Duodenal mucosa (tissue), 2 donors: ENCODE measurements at regions not wholly inside any gene's neighbourhood (a gene's known extent, or its start where the extent isn't known, plus 50 kb on each side); places are given as distances from the start of the nearest gene placed in this dataset.

Source experiments
- H3K27ac ChIP-seq: one replicate; pipeline ENCODE4 v1.7.0; 2013; ENCODE audit warnings: low read depth, low read length
- H3K27me3 ChIP-seq, 2 donors: one replicate each; pipeline ENCODE4 v1.7.0; 2013; ENCODE audit warnings: low read length in 2 of 2, control low read depth in 1 of 2; ENCODE audit not compliant: insufficient read depth in 2 of 2, control insufficient read depth in 1 of 2
- H3K36me3 ChIP-seq, 2 donors: one replicate each; pipeline ENCODE4 v1.7.0; 2013; ENCODE audit warnings: low read length in 2 of 2, control low read depth in 1 of 2; ENCODE audit not compliant: insufficient read depth in 2 of 2, control insufficient read depth in 1 of 2
- H3K4me1 ChIP-seq, 2 donors: one replicate each; pipeline ENCODE4 v1.7.0; 2013; ENCODE audit warnings: low read length in 2 of 2, control low read depth in 1 of 2; ENCODE audit not compliant: insufficient read depth in 2 of 2, control insufficient read depth in 1 of 2
- H3K4me3 ChIP-seq, 2 donors: one replicate each; pipeline ENCODE4 v1.7.0; 2013; ENCODE audit warnings: low read length in 2 of 2, low read depth in 1 of 2
- H3K9ac ChIP-seq, 2 donors: one replicate each; pipeline ENCODE4 v1.7.0; 2013; ENCODE audit warnings: low read length in 2 of 2, low read depth in 1 of 2
- H3K9me3 ChIP-seq, 2 donors: one replicate each; pipeline ENCODE4 v1.7.0; 2013; ENCODE audit warnings: low read length in 2 of 2, control low read depth in 1 of 2; ENCODE audit not compliant: control insufficient read depth in 1 of 2

- H3K27ac ChIP-seq: no peak overlapping the region
- peaks cover 0 to 7% of the 10 kb centered on the region in 2 donors for H3K4me1 ChIP-seq
- H3K9me3 ChIP-seq: peaks cover 3 to 4% of the 10 kb centered on the region in 2 donors
- no peak overlapping the region for H3K9ac ChIP-seq
- H3K27me3 ChIP-seq: no peaks in the 10 kb centered on the region
- no peak overlapping the region for H3K4me3 ChIP-seq
- no peaks in the 10 kb centered on the region for H3K36me3 ChIP-seq
Observed at GRCh38 chr9:92176800-92177185, 61.6 kb upstream of the SPTLC1 start.

- Histone ChIP-seq H3K27me3 (no peaks in the 10 kb centered on the region), H3K4me3 (no peak overlapping the region), H3K27ac (no peak overlapping the region), H3K4me1 (peaks cover 0 to 6% of the 10 kb centered on the region in 2 donors), H3K9ac (no peak overlapping the region), H3K36me3 (no peaks in the 10 kb centered on the region), H3K9me3 (peaks cover 0 to 3% of the 10 kb centered on the region in 2 donors)
Observed at GRCh38 chr9:92176068-92176799, 61.0 kb upstream of the SPTLC1 start.

GRCh38 chr9:92175441-92175840 lies 60.2 kb upstream of the SPTLC1 start:
- no peak overlapping the region for H3K4me3 ChIP-seq
- no peaks in the 10 kb centered on the region for H3K36me3 ChIP-seq
- H3K27ac ChIP-seq: no peak overlapping the region
- no peak overlapping the region for H3K9ac ChIP-seq
- H3K27me3 ChIP-seq: no peaks in the 10 kb centered on the region
- H3K9me3 ChIP-seq: peaks cover 0 to 3% of the 10 kb centered on the region in 2 donors
- no peaks in the 10 kb centered on the region for H3K4me1 ChIP-seq

- Histone ChIP-seq H3K27ac (no peak overlapping the region), H3K4me3 (no peak overlapping the region), H3K4me1 (no peaks in the 10 kb centered on the region), H3K27me3 (no peaks in the 10 kb centered on the region), H3K36me3 (no peaks in the 10 kb centered on the region), H3K9me3 (peaks cover 0 to 3% of the 10 kb centered on the region in 2 donors), H3K9ac (no peak overlapping the region)
Observed at GRCh38 chr9:92173318-92173717, 58.1 kb upstream of the SPTLC1 start.

- Histone ChIP-seq H3K9me3 (peaks cover 0 to 3% of the 10 kb centered on the region in 2 donors), H3K27me3 (no peaks in the 10 kb centered on the region), H3K4me3 (no peak overlapping the region), H3K27ac (no peak overlapping the region), H3K4me1 (no peaks in the 10 kb centered on the region), H3K9ac (no peak overlapping the region), H3K36me3 (no peaks in the 10 kb centered on the region)
Observed at GRCh38 chr9:92171822-92172221, 56.6 kb upstream of the SPTLC1 start.

GRCh38 chr9:92171281-92171680 lies 56.1 kb upstream of the SPTLC1 start:
- no peak overlapping the region for H3K4me3 ChIP-seq
- H3K36me3 ChIP-seq: no peaks in the 10 kb centered on the region
- H3K27ac ChIP-seq: no peak overlapping the region
- H3K9ac ChIP-seq: no peak overlapping the region
- H3K27me3 ChIP-seq: no peaks in the 10 kb centered on the region
- H3K9me3 ChIP-seq: peaks cover 0 to 3% of the 10 kb centered on the region in 2 donors
- H3K4me1 ChIP-seq: no peaks in the 10 kb centered on the region

- H3K27me3 ChIP-seq: no peaks in the 10 kb centered on the region
- H3K27ac ChIP-seq: no peak overlapping the region
- no peak overlapping the region for H3K4me3 ChIP-seq
- no peak overlapping the region for H3K9ac ChIP-seq
- H3K36me3 ChIP-seq: no peaks in the 10 kb centered on the region
- H3K4me1 ChIP-seq: no peaks in the 10 kb centered on the region
- peaks cover 0 to 3% of the 10 kb centered on the region in 2 donors for H3K9me3 ChIP-seq
Observed at GRCh38 chr9:92170848-92171247, 55.6 kb upstream of the SPTLC1 start.

- H3K27me3 ChIP-seq: peaks cover 0 to 4% of the 10 kb centered on the region in 2 donors
Observed at GRCh38 chr9:92165484-92165883, 50.3 kb upstream of the SPTLC1 start.

More at GRCh38 chr9:92165484-92165883, 50.3 kb upstream of the SPTLC1 start:
- Histone ChIP-seq H3K4me3 (no peak overlapping the region), H3K9me3 (no peaks in the 10 kb centered on the region), H3K27ac (no peak overlapping the region), H3K9ac (no peak overlapping the region), H3K4me1 (no peaks in the 10 kb centered on the region), H3K36me3 (no peaks in the 10 kb centered on the region)
